ENCODE measurements at regions not wholly inside any gene's neighbourhood (a gene's known extent, or its start where the extent isn't known, plus 50 kb on each side); places are given as distances from the start of the nearest gene placed in this dataset.

DNA sequence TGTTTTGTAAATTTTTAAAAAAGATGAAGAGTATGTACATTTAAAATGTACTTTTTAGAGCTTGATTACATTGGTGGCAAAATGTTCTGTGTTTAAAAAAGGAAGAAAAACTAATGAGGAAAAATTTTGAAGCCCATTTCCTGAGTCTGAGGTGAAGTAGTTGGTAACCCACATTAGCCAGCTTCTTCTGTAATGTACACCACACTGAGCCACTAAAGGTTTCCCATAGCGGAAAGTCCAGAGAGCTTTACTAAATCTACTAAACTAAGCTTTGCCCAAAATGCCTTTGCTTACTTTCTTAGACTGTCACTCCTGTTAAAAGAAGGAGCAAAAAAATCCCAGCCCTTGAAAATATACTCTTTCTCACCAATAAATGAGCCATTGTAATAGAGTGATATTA lies 804.8 kb upstream of the ZEB2 start:
- DNase-seq = no peak

DNA sequence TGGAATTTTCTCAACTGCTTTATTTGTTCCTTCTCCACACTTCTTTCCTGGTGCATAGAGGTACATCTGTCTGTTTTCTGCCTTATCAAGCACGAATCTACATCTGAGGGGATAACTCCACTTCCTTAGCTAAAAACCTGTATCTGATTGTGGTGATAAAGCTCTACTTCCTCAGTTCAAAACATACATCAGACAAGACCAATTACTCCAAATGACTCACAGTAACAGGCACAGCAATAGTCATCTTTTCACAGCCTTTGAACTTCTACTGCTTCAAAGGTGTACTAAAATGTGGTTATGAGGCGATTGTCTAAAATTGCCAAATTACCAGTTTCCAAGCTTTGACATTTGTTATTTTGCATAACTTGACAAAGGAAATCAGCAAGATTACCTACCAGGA lies 803.6 kb upstream of the ZEB2 start:
- DNase-seq = no peak

- DNase-seq = no peak
Observed at GRCh38 chr2:145321344-145321743, 801.4 kb upstream of the ZEB2 start.

DNA sequence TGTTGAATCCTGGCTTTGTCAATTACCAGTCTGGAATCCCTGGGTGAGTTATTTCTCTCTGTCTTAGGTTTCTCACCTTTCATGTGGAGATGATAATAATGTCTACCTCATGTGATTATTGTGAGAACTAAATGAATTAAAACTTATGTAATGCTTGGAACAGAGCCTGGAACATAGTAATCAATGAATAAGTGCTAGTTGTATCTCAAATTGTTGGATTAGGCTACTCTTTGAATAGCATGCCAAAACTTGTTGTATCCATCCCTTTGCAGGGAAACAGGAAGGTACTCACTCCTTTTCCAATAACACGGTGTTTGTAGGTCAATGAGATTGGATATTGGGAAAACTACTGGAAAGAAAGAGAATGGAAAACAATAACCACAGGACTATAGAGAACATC lies 796.6 kb upstream of the ZEB2 start:
- no peak for DNase-seq

DNA sequence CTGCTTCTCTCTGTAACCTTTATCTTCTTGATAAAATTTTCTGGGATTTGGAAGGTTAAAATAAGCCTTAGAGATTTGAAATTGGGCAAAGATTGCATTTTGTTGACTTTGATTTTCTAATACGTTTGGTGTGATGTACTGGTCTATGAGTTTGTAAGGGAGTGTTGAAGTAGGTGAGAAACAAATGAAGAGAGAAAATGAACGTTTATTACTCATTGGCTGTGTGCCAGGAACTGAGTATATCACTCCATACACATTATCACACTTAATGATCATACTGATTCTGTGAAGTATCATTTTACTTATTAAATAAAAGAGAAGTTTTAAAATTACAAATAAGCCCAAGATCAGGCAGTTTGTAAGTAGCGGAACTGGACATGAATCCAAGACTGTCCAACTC lies 795.1 kb upstream of the ZEB2 start:
- no peak for DNase-seq

DNA sequence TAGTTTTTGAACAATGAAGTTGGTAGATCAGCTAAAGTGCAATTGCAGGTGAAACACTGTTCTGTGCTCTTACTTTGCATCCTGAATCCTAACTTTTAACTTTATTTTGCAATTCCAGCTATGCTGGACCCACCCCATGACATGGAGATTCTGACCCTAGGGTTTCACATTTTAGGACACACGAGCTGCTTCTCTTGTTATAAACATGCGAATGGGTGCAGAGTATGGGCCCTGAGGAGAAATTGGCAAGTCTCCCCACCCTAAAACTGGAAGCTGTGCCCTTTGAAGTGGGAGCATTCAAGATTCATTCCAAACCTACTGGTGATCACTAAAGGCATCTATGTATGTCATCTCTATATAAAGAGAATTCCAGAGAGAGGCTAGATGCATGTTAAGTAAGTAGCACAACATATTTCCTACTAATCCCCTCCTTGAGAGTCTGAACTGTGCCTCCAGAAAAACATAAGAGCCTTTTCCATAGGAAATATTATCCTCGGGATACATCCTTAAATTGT lies 794.3 kb upstream of the ZEB2 start:
- no peak for DNase-seq

DNA sequence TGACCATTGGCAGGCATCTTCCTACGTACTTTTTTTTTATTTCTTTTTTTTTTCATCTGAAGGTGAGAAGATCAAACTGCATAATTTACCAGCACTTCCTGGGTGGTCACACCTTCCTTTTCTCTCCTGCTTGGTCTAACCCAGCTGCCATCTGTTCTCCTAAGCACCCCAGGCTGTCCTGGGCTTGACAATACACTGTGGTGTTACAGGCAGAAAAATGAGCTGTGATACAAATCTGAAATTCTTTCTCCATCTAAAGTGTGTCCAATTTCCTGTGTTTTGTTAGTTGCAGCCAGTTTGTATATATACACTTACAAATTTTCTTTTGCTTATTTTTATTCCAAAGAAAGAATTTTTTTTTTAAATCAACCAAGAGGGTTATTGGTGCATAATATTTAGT lies 786.0 kb upstream of the ZEB2 start:
- no peak for DNase-seq

- DNase-seq = no peak
Observed at GRCh38 chr2:145304501-145304900, 784.6 kb upstream of the ZEB2 start.

- no peak for DNase-seq
Observed at GRCh38 chr2:145303536-145303935, 783.6 kb upstream of the ZEB2 start.

DNA sequence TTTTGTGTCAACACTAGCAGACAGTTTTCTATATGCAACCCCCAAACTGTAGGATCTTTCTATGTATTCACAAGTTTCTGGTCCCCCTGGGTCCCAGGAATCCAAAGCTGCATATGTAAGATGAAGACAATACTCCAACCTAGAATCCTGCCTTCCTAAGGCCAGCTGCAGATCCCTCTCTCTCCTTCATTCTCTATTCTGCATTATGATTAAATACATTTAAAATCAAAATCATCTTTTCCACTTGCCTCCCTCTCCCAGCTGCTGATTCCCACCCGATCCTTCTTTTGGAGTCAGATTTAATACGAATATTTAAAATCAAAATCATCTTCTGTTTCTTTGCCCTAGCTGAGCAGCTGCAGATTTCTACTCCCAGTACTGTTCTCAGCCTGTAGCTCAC lies 783.0 kb upstream of the ZEB2 start:
- DNase-seq = no peak

GRCh38 chr2:145302451-145302850 lies 782.5 kb upstream of the ZEB2 start:
- no peak for DNase-seq

GRCh38 chr2:145299368-145299767 lies 779.4 kb upstream of the ZEB2 start:
- DNase-seq = no peak

GRCh38 chr2:145292166-145292565 lies 772.2 kb upstream of the ZEB2 start:
- no peak for DNase-seq

DNA sequence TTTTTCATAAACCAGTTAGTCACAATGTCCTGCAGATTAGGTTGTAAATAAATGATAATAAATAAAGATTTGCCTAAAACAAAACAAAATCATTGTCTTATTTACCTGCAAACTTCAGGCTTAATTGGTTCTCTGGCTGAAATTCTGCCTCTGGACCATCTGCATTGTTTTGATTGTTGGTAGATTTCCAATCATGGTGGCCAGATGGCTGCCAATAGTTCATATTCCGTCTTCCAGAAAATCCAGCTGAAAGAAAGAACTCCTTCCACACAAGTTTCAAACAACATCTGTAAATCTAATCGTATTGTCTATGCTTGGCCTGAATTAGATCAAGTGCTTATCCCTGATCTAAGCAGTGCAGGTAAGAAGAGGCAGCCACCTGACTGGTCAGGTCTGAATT lies 771.1 kb upstream of the ZEB2 start:
- no peak for DNase-seq

DNA sequence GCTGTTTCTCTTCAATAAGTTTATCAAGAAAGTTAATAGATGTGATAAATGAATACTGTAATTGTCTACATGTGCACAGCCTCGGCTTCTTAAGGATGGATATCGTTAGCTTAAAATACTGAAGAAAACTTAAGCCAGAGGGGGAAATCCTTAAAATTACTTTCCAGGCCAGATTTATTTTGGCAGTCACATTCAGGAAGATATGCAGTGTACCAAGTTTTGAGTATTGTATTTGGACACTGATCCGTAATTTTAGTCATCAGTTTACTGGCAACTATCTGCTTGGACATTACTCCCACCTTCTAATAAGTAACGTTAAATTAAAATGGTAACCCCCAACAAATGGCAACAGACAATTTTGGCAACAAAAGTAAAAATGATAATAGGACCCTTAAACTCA lies 770.0 kb upstream of the ZEB2 start:
- no peak for DNase-seq

- no peak for DNase-seq
Observed at GRCh38 chr2:145288650-145289496, 769.0 kb upstream of the ZEB2 start.

DNA sequence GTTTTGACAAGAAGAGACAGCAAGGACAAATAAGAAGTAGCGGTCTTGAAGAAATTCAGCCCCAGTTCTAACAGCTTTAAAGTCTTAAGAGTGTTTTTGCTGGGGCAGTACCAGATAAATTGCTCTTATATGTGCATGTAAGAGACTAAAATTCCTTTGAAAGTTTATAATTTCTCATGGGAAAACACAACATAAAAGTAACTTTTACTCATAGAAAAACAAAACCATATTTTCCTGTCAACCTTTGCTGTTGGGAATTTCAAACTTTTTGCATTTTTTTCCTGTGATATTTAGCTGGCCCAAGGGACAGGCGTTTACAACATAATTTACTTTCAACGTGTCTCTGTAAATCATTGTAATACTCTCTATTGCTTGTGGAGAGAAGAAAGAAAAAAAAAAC lies 767.8 kb upstream of the ZEB2 start:
- no peak for DNase-seq

- DNase-seq = no peak
Observed at GRCh38 chr2:145286716-145287275, 766.9 kb upstream of the ZEB2 start.

DNA sequence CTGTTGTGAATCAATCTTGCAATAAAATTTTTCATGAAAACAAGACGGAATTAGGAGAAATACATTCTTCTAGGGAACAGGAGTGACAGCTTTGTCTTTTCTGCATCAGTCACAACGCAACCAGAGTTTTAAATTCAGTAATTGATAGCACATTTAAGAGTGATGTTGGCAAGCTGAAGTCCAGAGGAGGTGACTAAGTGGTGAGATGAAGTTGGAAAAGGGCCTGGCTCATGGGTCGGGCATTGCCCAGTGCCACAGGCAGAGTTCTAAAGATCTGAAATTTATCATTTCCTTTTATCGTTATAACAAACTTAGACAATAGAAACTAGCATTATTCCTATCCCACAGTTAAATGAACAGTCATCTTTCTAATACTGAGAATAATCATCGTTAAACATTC lies 764.6 kb upstream of the ZEB2 start:
- no peak for DNase-seq

DNA sequence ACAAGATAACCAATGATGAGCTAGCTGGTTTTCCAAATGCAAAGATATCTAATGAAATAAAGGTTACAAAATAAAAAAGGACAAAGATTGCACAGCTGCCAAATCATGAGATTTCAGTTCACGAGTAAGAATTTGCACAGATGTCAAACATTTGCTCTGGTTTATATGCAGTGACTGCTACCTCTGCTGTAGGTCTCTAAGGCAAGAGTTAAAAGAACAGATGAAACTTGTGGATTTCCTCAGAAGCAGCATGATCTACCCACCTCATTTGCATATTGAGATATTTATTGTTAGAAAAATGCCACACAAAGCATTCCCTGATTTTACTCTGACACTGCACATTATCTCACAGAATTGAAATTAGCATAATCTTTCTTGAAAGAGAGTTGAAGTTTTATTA lies 763.2 kb upstream of the ZEB2 start:
- no peak for DNase-seq

- no peak for DNase-seq
Observed at GRCh38 chr2:145277922-145278321, 758.0 kb upstream of the ZEB2 start.

DNA sequence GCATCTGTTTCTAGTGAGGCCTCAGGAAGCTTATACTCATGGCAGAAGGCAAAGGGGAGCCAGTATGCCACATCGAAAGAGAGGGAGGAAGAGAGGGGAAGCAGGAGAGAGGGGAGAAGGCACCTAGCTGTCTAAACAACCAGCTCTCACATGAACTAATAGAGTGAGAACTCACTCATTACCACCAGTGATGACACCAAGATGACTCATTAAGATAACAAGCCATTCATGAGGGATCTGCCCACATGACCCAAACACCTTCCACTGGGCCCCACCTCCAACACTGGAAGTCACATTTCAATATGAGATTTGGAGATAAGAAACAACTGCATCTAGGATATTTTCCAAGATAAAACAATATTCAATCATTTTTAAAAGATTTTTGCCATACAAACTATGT lies 753.9 kb upstream of the ZEB2 start:
- DNase-seq = no peak

DNA sequence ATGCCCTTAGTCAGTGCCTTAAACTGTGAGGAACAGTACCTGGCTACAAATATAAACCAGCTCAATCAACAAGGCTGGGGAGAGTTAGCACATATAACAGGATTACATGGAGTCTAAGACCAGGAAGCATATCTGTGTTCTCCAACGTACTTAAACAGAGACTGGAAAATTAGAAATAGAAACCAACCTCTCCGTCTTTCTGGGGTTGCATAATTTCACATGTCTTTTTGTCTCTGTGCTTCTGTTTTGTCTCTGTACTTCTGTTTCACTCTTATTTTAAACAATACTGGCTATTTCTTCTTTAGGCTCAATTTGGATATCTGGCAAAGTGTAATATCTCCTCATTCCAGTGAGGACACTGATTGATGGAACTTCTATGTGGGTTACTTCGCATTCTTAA lies 749.0 kb upstream of the ZEB2 start:
- DNase-seq = no peak

DNA sequence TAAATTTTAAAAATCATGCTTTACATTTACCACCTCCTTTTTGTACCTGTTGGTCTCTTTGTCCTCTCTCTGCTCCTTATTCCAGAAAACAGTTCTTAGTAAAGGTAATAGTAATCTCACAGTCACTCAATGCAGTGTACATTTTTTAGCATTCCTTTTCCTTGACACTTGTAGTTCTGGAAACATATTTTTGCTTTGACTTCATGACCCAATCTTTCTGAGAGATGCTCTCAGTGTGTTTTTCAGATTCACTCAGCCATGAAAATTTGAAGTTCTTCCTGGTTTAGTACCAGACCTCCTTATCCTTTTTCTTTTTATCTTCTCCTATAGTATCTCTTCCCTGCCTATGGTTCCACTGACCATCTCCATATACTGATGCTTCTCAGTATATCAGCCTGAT lies 747.5 kb upstream of the ZEB2 start:
- DNase-seq = no peak

DNA sequence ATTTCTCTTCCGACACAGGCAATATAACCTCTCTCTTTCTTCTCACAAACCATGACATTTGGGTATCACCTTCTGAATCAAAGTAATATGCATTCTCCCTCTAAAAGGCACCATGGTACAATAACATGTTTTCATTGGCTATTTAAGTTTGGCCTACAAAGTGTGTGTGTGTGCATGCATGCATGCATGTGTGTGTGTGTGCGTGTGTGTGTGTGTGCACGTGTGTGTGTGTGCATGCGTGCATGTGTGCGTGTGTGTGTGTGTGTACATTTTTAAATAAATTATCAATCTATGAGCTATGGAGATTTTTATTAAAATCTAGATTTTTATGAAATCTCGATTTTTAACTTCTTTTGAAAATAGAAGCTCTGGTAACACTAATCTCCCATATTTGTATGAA lies 745.3 kb upstream of the ZEB2 start:
- no peak for DNase-seq
